ENCODE measurements at regions not wholly inside any gene's neighbourhood (a gene's known extent, or its start where the extent isn't known, plus 50 kb on each side); places are given as distances from the start of the nearest gene placed in this dataset.

GRCh38 chr10:121112579-121113384 lies 261.6 kb downstream of the WDR11 start:
- no peak overlapping the region for H3K4me3 ChIP-seq (ENCODE audit: low read depth, low read length)
- DNase-seq (ENCODE audit: low read depth) = no peak
- TF ChIP-seq, protein P1, sequence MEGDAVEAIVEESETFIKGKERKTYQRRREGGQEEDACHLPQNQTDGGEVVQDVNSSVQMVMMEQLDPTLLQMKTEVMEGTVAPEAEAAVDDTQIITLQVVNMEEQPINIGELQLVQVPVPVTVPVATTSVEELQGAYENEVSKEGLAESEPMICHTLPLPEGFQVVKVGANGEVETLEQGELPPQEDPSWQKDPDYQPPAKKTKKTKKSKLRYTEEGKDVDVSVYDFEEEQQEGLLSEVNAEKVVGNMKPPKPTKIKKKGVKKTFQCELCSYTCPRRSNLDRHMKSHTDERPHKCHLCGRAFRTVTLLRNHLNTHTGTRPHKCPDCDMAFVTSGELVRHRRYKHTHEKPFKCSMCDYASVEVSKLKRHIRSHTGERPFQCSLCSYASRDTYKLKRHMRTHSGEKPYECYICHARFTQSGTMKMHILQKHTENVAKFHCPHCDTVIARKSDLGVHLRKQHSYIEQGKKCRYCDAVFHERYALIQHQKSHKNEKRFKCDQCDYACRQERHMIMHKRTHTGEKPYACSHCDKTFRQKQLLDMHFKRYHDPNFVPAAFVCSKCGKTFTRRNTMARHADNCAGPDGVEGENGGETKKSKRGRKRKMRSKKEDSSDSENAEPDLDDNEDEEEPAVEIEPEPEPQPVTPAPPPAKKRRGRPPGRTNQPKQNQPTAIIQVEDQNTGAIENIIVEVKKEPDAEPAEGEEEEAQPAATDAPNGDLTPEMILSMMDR (IDR thresholded peaks at IDR 0.05; ENCODE audit: low read depth, low read length, missing control alignments) = no peak

DNA sequence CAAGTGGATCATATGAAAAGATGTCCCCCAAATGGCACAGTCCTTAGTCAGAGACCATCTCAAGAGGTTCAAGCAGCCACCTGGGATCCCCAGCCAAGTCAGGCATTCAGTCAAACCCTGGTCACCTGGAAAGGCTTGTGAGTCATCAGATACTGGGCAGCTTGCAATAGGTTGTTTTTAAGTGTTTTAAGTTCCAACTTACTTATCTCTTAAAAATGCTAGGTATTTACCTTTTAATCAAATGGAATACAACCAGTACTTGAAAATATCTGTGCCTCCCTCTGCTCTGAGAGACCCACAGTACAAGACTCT lies 262.2 kb downstream of the WDR11 start:
- DNase-seq (ENCODE audit: low read depth) = no peak
- H3K4me3 ChIP-seq (ENCODE audit: low read depth, low read length) = no peak overlapping the region
- TF ChIP-seq, protein P1 (IDR thresholded peaks at IDR 0.05; ENCODE audit: low read depth, low read length, missing control alignments) = no peak

DNA sequence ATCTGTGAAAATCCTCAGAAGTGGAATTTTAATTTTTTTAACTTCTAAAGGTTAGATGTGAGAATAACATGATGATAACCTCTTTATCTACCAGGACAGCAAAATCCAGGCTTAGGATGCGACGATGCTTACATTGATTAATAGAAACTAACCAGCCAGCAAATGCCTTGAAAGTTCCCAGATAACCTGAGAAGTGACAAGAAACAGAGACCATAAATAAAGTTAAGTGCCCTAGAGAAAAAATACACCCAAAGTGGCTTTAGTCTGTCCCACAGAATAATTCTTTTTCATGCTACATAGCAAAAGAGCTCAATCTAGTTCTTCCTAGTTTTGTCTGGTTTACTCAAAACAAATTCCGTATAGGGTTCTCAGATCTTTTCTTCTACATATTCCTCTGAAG lies 262.7 kb downstream of the WDR11 start:
- TF ChIP-seq, protein P1 (IDR thresholded peaks at IDR 0.05; ENCODE audit: low read depth, low read length, missing control alignments) = no peak
- no peak for DNase-seq (ENCODE audit: low read depth)
- H3K4me3 ChIP-seq (ENCODE audit: low read depth, low read length) = no peak overlapping the region

DNA sequence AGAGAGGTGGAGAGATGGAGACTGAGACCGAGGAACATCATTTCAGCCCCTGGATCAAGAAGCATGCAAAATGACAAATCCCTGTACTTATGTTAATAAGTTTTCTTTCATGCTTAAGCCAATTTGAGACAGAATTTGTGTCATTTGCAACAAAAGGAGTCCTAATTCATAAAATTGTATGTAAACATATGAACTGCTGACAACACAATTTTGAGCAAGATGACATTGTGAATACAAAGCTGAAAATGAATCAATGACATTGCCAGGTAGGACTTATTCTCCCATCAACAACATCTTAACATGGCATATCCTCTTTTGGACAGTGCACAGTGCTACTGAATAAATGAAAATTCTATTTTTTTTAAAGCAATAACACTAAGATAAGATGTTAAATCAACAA lies 264.0 kb downstream of the WDR11 start:
- no peak for DNase-seq (ENCODE audit: low read depth)
- TF ChIP-seq, protein P1 (IDR thresholded peaks at IDR 0.05; ENCODE audit: low read depth, low read length, missing control alignments) = no peak
- H3K4me3 ChIP-seq (ENCODE audit: low read depth, low read length) = no peak overlapping the region

DNA sequence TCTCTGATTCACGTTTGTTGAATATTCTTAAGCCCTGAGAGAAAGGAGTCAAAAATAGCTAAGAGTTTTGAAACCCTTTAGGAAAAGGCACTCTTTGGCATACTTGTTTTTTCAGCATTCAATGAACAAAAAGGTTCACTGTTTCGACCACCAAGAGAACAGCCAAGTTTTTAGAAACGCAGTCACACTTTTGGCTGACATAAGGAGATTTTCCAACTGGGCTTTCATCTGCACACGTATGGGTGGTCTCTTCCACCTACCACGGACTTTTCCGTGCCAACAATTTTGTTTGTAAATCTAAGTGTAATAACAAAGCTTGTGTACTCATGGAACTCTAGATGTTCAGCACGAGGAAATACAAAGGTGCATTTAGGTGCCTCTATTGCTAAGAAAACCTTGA lies 270.3 kb downstream of the WDR11 start:
- no peak overlapping the region for H3K4me3 ChIP-seq (ENCODE audit: low read depth, low read length)
- TF ChIP-seq, protein P1 (IDR thresholded peaks at IDR 0.05; ENCODE audit: low read depth, low read length, missing control alignments) = no peak
- no peak for DNase-seq (ENCODE audit: low read depth)

DNA sequence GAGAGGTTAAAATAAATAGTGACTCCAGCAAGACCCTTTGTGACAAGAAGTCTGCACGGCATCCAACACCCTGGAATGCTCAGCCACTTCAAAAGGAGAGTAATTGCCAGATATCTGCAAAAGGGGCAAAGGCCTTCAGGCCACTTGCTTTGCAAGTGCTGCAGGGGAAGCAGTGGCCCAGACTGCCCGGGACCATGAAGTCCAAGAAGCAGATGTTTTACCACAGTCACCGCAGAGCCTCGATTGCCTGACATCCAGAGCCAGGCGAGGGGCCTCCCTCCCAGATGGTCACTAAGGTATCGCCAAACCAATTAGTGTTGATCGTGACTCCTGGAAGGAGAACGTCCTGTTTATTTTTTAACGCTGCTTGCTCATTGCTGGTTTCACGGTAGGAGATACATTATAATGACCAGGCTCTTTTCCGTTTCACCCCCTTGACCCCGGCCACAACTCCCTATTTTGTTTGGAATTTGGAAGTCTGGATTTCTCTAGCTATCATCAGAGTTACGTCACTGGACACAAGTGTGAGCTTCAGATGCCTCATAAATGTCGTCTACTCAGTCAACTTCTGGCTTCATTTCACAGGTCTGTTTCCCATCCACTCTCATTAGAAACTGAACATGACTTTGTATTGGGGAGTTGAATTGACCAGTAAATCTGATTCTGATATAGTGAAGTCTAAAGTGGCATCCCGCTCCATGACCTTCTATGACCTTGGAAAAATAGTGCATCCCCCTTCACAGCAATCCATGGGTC lies 276.2 kb downstream of the WDR11 start:
- TF ChIP-seq, protein P1 (IDR thresholded peaks at IDR 0.05; ENCODE audit: low read depth, low read length, missing control alignments) = no peak
- H3K4me3 ChIP-seq (ENCODE audit: low read depth, low read length) = no peak overlapping the region
- DNase-seq (ENCODE audit: low read depth) = no peak
